NAMALWA (cell line): ENCODE measurements at regions not wholly inside any gene's neighbourhood (a gene's known extent, or its start where the extent isn't known, plus 50 kb on each side); places are given as distances from the start of the nearest gene placed in this dataset.

Experiments used
- DNase-seq: peaks from one replicate; pipeline ENCODE4 v3.0.0-alpha.2; 2015; ENCODE audit warnings: low spot score

DNA sequence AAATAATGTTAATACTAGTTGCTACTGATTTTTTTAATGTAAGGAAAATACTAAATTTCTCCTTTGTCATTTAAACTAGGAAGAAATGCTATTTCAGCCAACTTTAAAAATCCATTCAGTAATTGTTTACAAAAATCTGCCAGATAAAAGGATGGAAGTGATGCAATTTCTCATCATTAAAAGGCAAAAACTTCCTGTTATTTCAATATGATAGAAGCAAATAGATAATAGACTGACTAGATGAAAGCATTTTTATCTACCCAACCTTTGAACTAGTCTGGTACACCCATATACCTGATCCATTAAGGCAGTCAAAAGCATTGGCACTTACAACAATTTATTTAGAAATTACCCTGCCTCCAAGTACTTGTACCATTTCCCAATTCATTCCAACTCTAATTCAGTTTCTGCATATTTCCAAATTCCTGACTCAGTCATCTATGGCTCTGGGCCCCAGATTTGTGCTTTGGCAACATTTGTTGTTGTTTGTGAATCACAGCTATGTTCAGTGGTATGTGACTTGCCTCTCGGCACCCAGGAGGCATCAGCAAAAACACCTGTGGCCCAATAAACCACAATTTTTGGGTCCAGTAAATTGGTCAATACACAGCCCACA is 482.6 kb upstream of the SEMA3A start:
- no peak for DNase-seq

DNA sequence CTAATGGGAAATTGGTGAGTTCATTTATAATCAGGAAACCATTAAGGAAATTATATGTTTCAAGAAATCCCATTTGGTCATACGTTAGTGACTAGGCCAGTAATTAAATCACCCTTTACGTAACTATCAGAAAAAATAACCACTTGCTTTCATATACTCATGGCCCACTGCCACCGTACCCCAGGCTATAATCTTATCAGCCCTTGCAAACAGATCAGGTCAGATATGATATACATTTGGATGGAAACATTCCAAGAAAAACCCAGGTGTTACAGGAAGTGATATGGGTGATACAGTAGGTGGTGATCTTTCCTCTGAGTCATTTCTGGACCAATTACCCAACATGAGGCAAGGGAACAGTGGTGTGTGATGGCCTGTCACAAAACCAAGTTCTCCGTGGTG is 481.0 kb upstream of the SEMA3A start:
- DNase-seq, result no peak

DNA sequence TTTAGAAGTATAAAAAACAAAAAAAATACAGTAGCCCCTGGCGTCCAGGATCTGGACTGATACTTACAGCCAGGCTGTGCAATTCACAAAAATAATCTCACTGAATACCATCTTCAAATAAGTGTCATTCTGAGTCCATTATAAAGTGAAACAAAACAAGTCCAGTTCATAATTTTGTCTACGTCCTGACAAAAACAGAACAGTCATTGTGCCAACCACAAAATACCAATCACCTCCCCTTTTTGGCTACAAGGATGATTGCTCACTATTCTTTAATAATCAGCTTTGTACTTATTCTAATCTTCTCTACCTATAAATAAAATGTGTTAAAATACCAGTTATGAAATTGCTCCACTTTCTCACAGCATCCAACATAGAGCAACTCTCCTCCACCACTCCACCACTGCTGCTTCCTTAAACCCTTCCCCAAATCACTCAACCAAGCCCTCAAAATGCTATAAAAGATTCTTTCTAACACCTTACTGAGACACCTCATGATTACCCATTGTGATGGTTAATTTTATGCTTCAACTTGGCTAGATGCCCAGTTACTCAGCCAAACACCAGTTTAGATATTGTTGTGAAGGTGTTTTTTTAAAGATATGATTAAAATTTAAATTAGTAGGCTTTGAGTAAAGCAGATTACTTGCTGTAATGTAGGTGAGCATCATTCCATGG is 479.8 kb upstream of the SEMA3A start:
- DNase-seq, result no peak

DNA sequence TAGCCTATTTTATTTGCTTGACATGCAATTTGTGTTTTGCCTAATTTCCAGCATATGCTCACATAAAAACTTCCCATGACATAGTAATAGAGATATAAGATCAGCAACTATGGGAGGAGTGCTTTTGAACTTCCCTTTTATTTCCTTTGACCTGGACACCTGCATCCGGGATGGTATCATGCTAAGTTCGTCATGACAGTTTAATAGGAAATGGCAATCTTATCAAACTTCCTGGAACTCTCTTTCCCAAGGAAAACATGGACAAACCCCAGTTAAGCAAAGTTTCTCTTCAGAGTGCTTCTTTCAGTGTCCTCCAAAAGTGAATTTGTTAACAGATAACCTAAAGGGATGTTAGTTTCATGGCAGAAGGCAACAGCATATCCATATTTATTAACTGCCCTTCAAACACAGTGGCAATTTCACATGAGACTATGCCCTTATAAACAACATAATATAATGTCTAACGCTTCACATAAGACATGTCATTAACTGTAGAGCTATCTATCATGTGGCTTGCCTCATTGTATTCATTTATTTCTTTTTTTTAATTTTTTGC is 474.7 kb upstream of the SEMA3A start:
- no peak for DNase-seq

DNA sequence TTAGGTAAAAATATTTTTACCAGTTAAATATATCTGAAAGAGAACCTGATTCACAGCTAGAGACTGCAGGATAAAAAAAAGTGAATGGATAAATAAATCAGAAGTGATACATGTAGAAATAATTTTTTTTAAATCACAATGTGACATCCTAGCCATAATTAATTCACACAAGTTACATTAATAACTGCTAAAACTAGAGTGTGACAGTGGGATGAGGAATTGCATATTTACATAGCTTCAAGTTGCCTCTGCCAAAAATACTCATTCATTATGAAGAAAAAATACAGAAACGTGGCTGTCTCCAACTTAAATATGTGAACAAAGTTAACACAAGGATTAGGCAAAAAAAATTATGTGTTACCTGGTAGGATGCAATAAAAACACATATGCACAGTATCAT is 473.5 kb upstream of the SEMA3A start:
- DNase-seq, result no peak

DNA sequence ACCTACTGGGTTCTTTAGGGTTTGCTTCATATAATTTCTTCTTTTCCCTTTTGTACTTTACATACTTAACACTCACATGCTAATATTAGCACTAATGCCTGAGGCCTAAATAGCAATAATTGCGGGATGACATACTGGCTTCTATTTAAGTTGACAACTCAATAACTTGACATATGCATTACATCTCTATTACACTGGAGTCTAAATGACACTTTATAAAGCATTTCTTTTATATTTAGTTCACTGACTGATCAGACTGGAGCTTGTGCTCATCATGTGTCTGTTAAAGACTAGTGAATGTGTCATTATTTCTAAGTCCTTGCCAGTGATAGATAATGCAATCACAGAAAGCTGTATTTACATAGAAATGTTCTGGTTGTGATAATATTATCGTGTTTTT is 472.1 kb upstream of the SEMA3A start:
- DNase-seq, result no peak

DNA sequence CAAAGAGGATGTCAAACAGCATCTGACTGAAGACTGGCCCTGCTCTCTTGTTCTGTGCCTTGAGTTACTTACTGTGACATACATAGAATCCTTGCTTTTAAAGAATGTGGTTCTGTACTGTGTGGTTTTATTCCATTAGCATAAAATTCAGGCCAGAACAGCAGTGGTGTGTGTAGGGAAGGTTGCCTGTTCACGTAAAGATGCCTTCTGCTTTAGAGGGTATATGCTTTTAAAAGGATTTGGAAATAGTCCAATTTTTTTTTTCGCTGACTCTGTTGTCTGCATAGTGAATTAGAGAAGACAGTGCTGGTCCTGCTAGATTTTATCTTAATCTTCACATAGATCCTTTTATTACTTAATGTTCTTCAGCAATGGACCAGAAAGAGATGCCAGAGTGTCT is 470.8 kb upstream of the SEMA3A start:
- DNase-seq, result no peak

DNA sequence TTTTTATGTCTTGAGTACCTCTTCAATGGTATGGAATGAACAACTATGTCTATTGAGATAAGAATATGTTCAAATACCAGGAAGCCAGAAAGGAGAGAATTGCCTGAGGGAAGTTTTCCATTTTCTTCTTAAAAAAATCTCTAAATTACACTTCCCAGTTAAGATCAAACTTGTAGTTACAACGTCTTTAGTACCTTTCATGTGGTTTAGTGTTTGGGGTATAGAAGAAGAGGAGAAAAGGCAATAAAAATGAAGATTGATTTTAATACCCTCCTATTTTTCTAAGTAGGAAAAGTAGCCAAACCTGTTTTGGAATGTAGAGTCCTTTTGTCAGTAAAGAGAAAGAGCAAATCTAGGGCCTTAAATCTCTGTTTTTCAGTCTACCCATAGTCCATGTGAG is 470.0 kb upstream of the SEMA3A start:
- no peak for DNase-seq

DNA sequence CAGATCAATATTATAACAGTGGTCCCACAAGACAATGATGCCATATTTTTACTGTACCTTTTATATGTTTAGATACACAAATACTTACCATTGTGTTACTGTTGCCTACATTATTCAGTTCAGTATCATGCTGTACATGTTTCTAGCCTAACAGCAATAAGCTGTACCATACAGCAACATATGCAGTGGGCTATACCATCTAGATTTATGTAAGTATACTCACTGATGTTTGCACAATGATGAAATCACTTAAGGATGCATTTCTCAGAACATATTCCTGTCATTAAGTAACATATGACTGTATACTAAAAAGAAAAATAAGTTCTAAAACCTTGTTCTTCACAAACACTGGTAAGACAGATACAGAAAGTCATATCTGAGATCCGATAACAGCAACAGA is 468.6 kb upstream of the SEMA3A start:
- no peak for DNase-seq

DNA sequence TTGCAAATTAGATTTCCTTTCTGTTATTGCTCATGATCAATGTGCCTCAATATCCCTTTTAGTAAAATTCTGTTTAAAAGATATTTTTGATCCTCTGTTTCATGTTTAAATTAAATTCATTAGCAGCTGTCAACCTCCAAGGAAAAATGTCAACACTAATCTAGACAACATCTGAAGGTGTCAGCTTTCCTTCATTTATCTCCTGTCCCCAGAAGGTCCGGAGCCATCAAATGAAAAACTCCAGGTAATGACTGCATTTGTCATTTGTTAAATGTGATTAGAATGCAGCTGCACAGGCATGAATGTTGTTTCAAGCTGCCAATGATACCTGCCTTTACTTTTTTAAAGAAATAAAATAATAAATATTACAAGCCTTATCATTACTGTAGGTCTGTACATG is 463.7 kb upstream of the SEMA3A start:
- no peak for DNase-seq

DNA sequence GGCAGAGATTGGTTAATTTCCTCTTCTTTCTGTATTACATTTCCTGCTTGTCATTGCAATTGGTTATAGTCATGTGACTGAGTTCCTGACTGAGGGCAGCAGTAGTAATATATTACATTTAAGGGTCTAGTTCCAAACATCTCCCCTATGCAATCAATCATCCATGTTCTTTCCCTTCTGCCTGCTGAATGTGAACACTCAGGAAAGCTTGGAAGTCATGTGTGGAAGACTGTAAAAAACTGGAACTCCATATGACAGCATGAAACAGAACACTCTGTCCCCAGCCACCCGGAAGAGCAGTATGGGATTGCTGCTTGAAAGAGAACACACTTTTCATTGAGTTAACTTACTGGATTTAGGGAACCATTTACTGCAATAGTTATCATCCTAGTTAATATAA is 459.7 kb upstream of the SEMA3A start:
- no peak for DNase-seq

DNA sequence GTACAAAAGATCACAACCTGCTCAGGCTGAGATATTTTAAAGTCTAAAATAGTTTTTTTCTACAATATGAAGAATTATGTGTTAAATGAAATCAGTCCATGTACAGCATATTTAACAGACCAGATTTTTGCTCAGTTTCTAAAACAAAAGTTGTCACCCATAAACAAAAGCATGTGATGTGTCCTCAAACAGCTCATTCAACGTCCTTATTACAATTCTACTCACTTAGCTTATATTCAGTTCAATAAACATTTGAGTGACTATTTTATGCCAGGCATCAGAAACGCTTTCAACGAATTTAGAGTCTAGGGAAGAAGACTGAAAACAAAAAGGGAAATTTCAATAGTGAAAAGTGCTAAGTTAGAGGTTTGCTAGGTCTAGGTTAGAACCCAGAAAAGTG is 457.3 kb upstream of the SEMA3A start:
- no peak for DNase-seq

DNA sequence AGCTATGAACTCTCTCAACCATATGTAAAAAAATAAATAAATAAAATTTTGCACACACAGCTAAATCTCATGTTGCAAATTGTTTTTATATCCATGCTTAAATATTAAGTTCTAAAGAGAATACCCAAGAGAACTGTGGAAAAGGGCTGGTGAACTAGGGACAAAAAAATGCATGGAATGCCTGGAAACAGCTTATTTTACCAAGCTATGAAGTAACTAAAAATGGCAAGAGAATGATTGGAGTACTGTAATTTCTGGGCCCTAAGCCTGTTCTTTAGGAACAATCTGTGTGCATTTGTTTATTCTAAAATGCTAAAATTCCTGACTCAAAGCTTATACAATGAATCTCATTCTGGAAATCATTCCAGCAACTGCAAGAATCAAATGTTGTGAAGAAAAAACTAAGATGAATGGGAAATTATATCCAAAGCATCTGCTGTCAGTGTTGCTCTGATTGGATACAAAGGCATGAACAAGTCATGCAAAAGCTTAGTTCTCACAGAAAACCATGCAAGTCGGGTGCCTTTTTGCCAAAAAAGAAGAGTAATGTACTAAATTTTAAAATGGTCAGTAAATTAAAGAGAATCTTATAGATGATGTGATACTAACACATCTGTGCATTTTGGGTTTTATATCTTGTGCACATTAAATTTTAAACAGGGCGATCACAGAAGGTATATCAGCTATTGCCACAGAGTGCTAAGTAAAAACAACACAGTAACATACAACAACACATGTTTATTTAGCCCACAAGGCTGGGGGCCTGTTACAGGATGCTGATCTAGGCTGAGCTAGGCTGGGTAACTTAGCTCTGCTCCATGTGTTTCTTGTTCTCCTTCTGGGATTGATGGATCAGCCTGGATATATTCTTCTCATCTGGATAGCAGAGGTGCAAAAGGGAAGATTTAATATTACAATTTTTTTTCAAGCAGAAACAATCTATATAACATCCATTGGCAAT is 453.5 kb upstream of the SEMA3A start:
- DNase-seq, result no peak

DNA sequence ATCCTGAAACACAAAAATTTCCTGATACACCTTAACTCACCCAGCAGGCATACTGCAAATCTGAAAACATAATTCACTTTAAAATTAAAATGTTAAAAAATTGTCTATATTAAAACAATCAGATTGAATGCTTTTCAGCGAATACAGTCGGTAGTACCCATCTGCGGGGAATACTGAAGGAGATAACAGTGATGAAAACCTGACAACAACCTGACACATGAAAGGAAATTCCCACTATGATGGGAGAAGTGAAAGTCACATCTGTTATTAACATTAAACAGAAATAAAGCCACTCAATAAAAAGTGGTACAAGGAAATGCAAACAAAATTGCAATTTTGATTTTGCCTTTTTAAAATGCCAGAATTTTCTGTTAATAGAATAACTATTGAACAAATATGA is 448.0 kb upstream of the SEMA3A start:
- no peak for DNase-seq

DNA sequence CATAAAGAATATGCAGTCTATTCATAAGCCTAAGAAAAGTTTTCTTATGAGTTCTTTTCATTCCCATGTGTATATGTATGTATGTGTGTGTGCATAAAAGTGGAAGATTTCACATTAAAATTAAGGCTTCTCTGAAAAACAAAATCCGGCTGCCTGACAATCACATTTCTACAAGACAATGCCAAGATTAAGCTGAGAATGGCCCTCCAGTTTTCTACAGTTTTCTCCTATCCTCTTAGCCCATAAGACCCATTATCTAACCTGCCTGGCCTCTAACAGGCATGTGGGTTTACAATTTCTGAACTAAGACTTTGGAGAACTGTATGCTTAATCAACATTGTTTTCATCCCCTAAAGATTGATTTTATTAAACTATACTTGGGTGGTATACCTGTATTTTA is 446.0 kb upstream of the SEMA3A start:
- no peak for DNase-seq

DNA sequence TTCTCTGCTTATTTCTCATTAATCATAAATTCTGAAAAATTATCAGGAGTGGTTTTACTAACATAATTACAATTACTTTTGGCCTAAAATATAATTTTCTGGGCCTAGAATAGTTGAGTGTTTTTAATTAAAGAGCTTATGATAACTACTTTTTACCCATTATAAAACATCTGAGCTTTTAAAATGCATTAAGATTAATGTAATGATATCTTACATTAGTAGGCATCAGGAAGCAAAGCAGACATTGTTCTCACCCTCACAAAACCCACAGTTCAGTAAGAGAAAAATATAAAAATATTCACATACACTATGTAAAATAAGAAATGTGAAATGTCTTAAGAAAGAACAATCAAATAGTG is 443.7 kb upstream of the SEMA3A start:
- no peak for DNase-seq

DNA sequence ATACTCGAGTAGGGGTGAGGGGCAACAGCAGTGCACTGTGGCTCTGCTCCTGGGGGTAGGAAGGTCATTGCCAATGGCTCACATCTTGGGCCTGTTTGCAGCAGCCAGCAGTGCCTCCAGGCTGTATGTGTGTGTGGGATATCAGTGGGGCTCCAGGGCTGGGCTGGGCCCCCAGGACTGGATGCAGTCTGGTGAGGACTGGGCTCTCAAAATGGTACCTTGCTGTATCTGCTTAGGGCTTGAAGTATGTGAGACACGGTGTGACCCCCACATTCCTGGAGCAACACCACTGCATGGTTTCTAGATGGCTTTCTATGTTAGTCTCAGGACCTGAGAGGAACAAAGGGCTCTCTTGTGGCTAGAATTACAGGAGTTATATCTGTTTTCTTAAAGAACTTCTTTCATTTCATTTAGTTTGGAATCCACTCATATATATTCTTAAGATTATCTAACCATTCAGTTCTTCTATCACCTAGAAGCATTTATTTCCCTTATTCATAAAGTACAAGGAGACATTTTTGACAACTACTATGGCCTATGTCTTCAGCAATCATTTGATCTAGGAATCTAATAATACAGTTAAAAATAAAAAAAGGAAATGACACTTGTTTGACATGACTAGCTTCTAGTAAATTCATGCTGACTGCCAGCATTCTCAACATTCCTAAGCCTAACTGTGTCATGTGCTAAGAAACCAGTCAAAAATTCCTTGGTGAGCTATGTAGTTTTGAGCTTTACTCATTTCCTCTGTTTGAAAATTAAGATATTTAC is 443.2 kb upstream of the SEMA3A start:
- DNase-seq, result no peak

DNA sequence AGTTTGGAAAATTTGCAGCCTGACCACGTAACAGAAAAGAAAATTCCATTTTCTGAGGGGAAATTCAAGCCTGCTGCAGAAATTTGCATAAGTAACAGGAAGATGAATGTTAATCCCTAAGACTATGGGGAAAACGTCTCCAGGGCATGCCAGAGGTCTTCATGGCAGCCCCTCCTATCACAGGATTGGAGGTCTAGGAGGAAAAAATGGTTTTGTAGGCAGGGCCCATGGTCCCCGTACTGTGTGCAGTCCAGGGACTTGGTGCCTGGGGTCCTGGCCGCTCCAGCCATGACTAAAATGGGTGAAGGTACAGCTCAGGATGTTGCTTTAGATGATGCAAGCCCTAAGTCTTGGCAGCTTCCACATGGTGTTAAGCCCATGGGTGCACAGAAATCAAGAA is 437.3 kb upstream of the SEMA3A start:
- no peak for DNase-seq

DNA sequence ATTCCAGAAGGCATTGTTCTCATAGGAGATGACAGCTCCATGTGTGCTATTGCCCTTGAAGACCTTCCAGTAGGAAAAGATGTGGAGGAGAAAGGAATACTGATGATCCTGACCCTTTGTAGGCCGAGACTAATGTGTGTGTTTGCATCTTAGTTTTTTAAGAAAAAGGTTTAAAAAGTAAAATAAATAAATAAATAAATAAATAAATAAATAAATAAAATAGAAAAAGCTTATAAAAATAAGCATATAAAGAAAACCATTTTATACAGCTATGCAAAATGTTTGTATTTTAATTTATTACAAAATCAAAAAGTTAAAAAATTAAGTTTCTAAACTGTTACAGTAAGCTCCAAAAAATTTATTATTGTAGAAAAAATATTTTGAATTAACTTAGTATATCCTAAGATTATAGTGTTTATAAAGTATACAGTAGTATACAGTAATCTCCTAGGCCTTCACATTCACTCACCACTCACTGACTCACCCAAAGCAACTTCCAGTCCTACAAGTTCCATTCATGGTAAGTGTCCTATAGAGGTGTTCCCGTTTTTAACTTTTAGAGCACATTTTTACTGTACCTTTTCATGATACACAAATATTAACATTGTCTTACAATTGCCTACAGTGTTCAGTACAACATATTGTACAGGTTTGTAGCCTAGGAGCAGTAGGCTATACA is 435.2 kb upstream of the SEMA3A start:
- no peak for DNase-seq

DNA sequence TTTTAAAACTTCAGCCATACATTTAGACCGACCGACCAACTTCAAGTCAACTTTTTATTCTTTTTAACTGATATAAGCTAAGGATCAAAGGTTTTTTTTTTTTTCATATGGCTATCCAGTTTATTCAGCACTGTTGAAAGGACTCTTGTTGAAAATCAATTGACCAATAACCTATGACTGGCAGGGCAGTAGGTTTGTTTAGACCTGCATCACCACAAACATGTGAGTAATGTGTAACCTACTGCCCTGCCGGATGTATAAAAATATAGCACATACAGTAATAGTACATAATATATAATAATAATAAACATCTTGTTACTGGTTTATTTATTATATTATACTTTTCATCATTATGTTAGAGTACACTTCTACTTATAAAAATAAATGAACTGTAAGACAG is 434.6 kb upstream of the SEMA3A start:
- DNase-seq, result no peak

DNA sequence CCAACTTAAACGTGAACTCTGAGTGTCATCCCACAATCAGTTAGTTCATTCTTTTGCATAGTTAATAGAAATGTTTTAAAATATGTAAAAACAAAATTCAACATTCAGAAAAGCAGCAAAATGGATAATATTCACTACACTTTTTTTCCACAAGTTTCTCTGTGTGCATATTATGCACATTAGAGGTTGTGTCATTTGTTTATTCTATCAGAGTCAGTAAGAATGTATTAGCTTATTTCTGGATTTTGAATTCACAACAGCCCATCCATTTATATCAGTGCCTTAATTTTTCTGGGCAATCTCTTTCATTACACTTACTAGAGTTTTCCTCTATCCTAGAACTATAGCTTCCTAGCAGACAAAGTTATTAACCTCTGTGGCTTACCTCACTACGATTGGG is 432.7 kb upstream of the SEMA3A start:
- no peak for DNase-seq

DNA sequence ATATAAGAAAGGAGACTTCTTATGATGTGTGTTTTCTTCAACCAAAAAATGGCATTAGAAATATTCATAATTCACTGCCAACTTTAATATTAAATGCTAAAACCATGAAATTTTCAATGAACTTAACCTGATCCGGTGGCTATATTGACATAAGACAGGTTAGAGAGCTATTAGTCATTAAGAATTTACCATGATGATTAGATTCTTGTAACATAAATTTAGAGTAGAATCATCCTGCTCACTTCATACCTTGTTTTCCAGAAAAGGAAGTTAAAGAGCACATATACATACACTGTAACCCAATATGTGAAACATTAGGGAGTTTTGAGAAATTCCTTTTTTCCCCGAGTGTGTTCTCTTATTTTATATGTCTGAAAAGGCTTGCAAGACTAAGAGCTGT is 430.3 kb upstream of the SEMA3A start:
- DNase-seq, result no peak
